A549 (cell line): ENCODE measurements at regions not wholly inside any gene's neighbourhood (a gene's known extent, or its start where the extent isn't known, plus 50 kb on each side); places are given as distances from the start of the nearest gene placed in this dataset.

Experiments used
- CHD2 ChIP-seq: fragments of 150-350 bp; IDR thresholded peaks from 2 replicates; pipeline ENCODE4 v1.6.1; 2014; ENCODE audit warnings: low read length; ENCODE audit not compliant: partially characterized antibody
- EP300 ChIP-seq, 2 experiments: fragments of >200 bp; sonication (Bioruptor Twin); formaldehyde crosslinking; IDR thresholded peaks; 2 replicates in 1 of 2; 3 replicates in 1 of 2; pipeline ENCODE4 v1.6.1; 2016 to 2017
- FOSB ChIP-seq: fragments of 250-450 bp; sonication (Bioruptor Pico); IDR thresholded peaks from 2 replicates; pipeline ENCODE4 v1.5.0; 2020; ENCODE audit warnings: mild to moderate bottlenecking, moderate library complexity
- GATA3 ChIP-seq: IDR thresholded peaks from 2 replicates; pipeline ENCODE4 v1.6.1; 2012; ENCODE audit warnings: borderline replicate concordance
- HMGXB4 ChIP-seq: fragments of 250-450 bp; sonication (Bioruptor Pico); IDR thresholded peaks from 2 replicates; pipeline ENCODE4 v1.5.0; 2021; ENCODE audit warnings: mild to moderate bottlenecking, moderate library complexity, borderline replicate concordance
- POLR2A ChIP-seq: IDR thresholded peaks from 2 replicates; pipeline ENCODE4 v1.6.1; 2012; ENCODE audit warnings: mild to moderate bottlenecking, low read length
- RAD21 ChIP-seq, 2 experiments: fragments of >200 bp in 1 of 2; sonication (Bioruptor Twin) in 1 of 2; formaldehyde crosslinking in 1 of 2; IDR thresholded peaks in 1 of 2; conservative IDR thresholded peaks in 1 of 2; 2 replicates in 1 of 2; 3 replicates in 1 of 2; pipeline ENCODE4 v1.6.1; 2012 to 2018; ENCODE audit warnings: inconsistent platforms in 1 of 2
- TF ChIP-seq, protein P1 (sequence below): fragments of >200 bp; sonication (Bioruptor Twin); formaldehyde crosslinking; IDR thresholded peaks from 3 replicates; pipeline ENCODE4 v1.5.1; 2016

DNA sequence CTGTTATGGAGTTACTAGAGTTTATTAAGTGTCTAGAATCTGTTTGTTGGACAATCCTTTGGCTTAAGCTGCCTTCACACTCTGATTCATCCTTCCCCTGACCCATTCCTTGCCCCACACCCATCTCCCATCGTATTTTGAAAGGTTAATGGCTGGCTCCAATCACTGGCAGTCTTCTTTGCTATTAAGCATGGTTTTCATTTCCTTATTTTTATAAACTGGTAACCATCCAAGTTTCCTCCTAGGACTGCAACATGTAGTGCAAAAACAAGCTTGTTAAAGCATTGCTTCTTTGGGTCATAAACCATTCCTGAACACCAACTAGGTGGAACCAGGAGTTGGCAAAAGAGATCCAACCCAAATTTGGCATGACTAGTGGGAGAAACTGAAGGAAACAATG lies 148.4 kb downstream of the DTWD1 start:
- TF ChIP-seq POLR2A (no peak), EP300 (IDR thresholded peaks at IDR 0.05) (no peak), HMGXB4 (CRISPR knock-in tag) (no peak), GATA3 (no peak), RAD21 (conservative IDR thresholded peaks at IDR 0.05 in 1 of 2, IDR thresholded peaks at IDR 0.05 in 1 of 2) (no peak), CHD2 (no peak), FOSB (no peak)
- TF ChIP-seq, protein P1, sequence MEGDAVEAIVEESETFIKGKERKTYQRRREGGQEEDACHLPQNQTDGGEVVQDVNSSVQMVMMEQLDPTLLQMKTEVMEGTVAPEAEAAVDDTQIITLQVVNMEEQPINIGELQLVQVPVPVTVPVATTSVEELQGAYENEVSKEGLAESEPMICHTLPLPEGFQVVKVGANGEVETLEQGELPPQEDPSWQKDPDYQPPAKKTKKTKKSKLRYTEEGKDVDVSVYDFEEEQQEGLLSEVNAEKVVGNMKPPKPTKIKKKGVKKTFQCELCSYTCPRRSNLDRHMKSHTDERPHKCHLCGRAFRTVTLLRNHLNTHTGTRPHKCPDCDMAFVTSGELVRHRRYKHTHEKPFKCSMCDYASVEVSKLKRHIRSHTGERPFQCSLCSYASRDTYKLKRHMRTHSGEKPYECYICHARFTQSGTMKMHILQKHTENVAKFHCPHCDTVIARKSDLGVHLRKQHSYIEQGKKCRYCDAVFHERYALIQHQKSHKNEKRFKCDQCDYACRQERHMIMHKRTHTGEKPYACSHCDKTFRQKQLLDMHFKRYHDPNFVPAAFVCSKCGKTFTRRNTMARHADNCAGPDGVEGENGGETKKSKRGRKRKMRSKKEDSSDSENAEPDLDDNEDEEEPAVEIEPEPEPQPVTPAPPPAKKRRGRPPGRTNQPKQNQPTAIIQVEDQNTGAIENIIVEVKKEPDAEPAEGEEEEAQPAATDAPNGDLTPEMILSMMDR = no peak
